HCT116 (cell line): ENCODE measurements at regions not wholly inside any gene's neighbourhood (a gene's known extent, or its start where the extent isn't known, plus 50 kb on each side); places are given as distances from the start of the nearest gene placed in this dataset.

Experiments
- ATAC-seq: fragments of 200-7000 bp; cut with Tn5 transposase; 2 replicates; pipeline ENCODE4 v1.9.1; 2020; ENCODE audit warnings: mild to moderate bottlenecking, moderate library complexity
- BruUV-seq: library from RNA; stranded (reverse); fragments of 400-500 nt; replicated peaks from 2 replicates; lab custom pipeline; 2021; lab: Mats Ljungman, UMichigan
- CTCF ChIA-PET: fragments of 300-600 bp; sonication (Branson Sonifier 250); formaldehyde crosslinking; loops from one replicate; lab custom pipeline; 2021; ENCODE audit warnings: antibody characterized with exemption; lab: Charles Lee
- POLR2A ChIA-PET: fragments of 300-600, 350-600 bp; sonication (Branson Sonifier 250); formaldehyde crosslinking; loops from one replicate; lab custom pipeline; 2021; ENCODE audit warnings: antibody characterized with exemption; lab: Charles Lee
- RAD21 ChIA-PET, 2 experiments: fragments of 300-600 bp; sonication (Branson Sonifier 250); formaldehyde crosslinking; loops; one replicate each; lab custom pipeline; 2023; ENCODE audit warnings: low total read pairs in 2 of 2; ENCODE audit not compliant: uncharacterized antibody in 2 of 2, unreplicated experiment in 2 of 2, low non-redundant PET in 1 of 2; lab: Charles Lee
- DNase-seq: peaks from one replicate; pipeline ENCODE4 v3.0.0-alpha.2; 2010; ENCODE audit warnings: low read depth, low spot score
- H2AFZ ChIP-seq: fragments of 200-600 bp; shearing (Covaris generic), sonication (generic); 2 replicates; pipeline ENCODE4 v1.6.1; 2017; ENCODE audit warnings: low read depth, mixed run types, mixed read lengths, antibody characterized with exemption, low read length; ENCODE audit not compliant: poor library complexity, severe bottlenecking
- H3K27ac ChIP-seq: 2 replicates; pipeline ENCODE4 v1.5.1; 2012; ENCODE audit warnings: low read depth, low read length
- H3K27me3 ChIP-seq: fragments of 200-600 bp; sonication (generic); 2 replicates; pipeline ENCODE4 v1.6.1; 2016; ENCODE audit warnings: mixed run types, low read length, mixed read lengths; ENCODE audit not compliant: insufficient read depth
- H3K36me3 ChIP-seq, 2 experiments: fragments of 200-500 bp in 1 of 2; fragments of 200-600 bp in 1 of 2; sonication (Bioruptor generic) in 1 of 2; sonication (generic) in 1 of 2; 2 replicates each; pipeline versions ENCODE4 v1.5.1 to v1.6.1; 2014 to 2016; ENCODE audit warnings: low read length in 2 of 2, inconsistent platforms in 1 of 2, mixed read lengths in 1 of 2, mixed run types in 1 of 2; ENCODE audit not compliant: insufficient read depth in 2 of 2, control insufficient read depth in 1 of 2
- H3K4me1 ChIP-seq, 2 experiments: fragments of 200-600 bp in 1 of 2; sonication (generic) in 1 of 2; 2 replicates each; pipeline versions ENCODE4 v1.5.1 to v1.6.1; 2012 to 2017; ENCODE audit warnings: low read length in 2 of 2, inconsistent platforms in 1 of 2, mild to moderate bottlenecking in 1 of 2, mixed read lengths in 1 of 2, mixed run types in 1 of 2, moderate library complexity in 1 of 2; ENCODE audit not compliant: insufficient read depth in 2 of 2, control insufficient read depth in 1 of 2
- H3K4me2 ChIP-seq: fragments of 200-600 bp; sonication (generic); 2 replicates; pipeline ENCODE4 v1.6.1; 2017; ENCODE audit warnings: mixed run types, low read length, mixed read lengths
- H3K4me3 ChIP-seq, 2 experiments: fragments of 200-600 bp in 1 of 2; sonication (generic) in 1 of 2; replicated peaks in 1 of 2; 2 replicates each; pipeline ENCODE4 v1.5.1; 2011 to 2016; ENCODE audit warnings: low read length in 2 of 2, control low read depth in 1 of 2, low read depth in 1 of 2, mild to moderate bottlenecking in 1 of 2, mixed read lengths in 1 of 2, mixed run types in 1 of 2
- H3K79me2 ChIP-seq: fragments of 200-600 bp; sonication (generic); 2 replicates; pipeline ENCODE4 v1.6.1; 2017; ENCODE audit warnings: mild to moderate bottlenecking, mixed run types, low read length, moderate library complexity, mixed read lengths; ENCODE audit not compliant: insufficient read depth
- H3K9ac ChIP-seq: fragments of 200-600 bp; sonication (generic); 2 replicates; pipeline ENCODE4 v1.6.1; 2016; ENCODE audit warnings: low read length, mixed read lengths
- H3K9me2 ChIP-seq: fragments of 200-600 bp; sonication (generic), shearing (Covaris generic); 2 replicates; pipeline ENCODE4 v1.6.1; 2017; ENCODE audit warnings: mixed run types, mild to moderate bottlenecking, moderate library complexity; ENCODE audit not compliant: insufficient read depth
- H3K9me3 ChIP-seq, 2 experiments: fragments of 200-500 bp in 1 of 2; fragments of 200-600 bp in 1 of 2; sonication (Bioruptor generic) in 1 of 2; sonication (generic) in 1 of 2; 2 replicates each; pipeline ENCODE4 v1.6.1; 2014 to 2017; ENCODE audit warnings: low read length in 2 of 2, mixed read lengths in 2 of 2, inconsistent platforms in 1 of 2, low read depth in 1 of 2, mild to moderate bottlenecking in 1 of 2, mixed run types in 1 of 2, moderate library complexity in 1 of 2; ENCODE audit not compliant: control insufficient read depth in 1 of 2, insufficient read depth in 1 of 2
- H4K20me1 ChIP-seq: fragments of 200-600 bp; sonication (generic), shearing (Covaris generic); 2 replicates; pipeline ENCODE4 v1.6.1; 2017; ENCODE audit warnings: mixed run types, mild to moderate bottlenecking, moderate library complexity; ENCODE audit not compliant: insufficient read depth
- EZH2phosphoT487 ChIP-seq: fragments of 200-600 bp; IDR thresholded peaks from 2 replicates; pipeline ENCODE4 v1.6.1; 2018; ENCODE audit warnings: antibody characterized with exemption, borderline replicate concordance
- JUND ChIP-seq: IDR thresholded peaks from 2 replicates; pipeline ENCODE4 v1.6.1; 2012
- POLR2A ChIP-seq: IDR thresholded peaks from 2 replicates; pipeline ENCODE4 v1.7.0; 2011; ENCODE audit warnings: borderline replicate concordance; ENCODE audit not compliant: insufficient read depth, insufficient read length; ENCODE audit errors: extremely low read depth
- SP1 ChIP-seq: IDR thresholded peaks from 2 replicates; pipeline ENCODE4 v1.6.1; 2012; ENCODE audit warnings: low read depth
- YY1 ChIP-seq: IDR thresholded peaks from 2 replicates; pipeline ENCODE4 v1.6.1; 2011; ENCODE audit warnings: low read length, low read depth, moderate library complexity, mild to moderate bottlenecking; ENCODE audit not compliant: insufficient replicate concordance; ENCODE audit errors: extremely low read depth
- intact Hi-C: fragments of 100-400 bp; cut with micrococcal nuclease; formaldehyde crosslinking; loops from 2 replicates; pipeline ENCODE4 v1.10.0; 2022

- no peak for TF ChIP-seq EZH2phosphoT487
- no peak for TF ChIP-seq SP1
- H3K4me3 ChIP-seq, result no peak overlapping the region
- no peaks in the 10 kb centered on the region; a peak in 1 of 4 replicates for H3K9me3 ChIP-seq
- no peak for ATAC-seq
- H4K20me1 ChIP-seq, result no peaks in the 10 kb centered on the region
- ChIA-PET CTCF (no interaction called here), RAD21 (no interaction called here), POLR2A (no interaction called here)
- H3K79me2 ChIP-seq, result no peaks in the 10 kb centered on the region
- no peak overlapping the region for H3K27ac ChIP-seq
- H2AFZ ChIP-seq, result no peak overlapping the region
- no peaks in the 10 kb centered on the region for H3K9me2 ChIP-seq
- BruUV-seq, result no TSS peak
- intact Hi-C loops, result no loop called here
- DNase-seq, result no peak
- H3K27me3 ChIP-seq, result no peaks in the 10 kb centered on the region
- H3K36me3 ChIP-seq, result no peaks in the 10 kb centered on the region
- H3K4me1 ChIP-seq, result no peaks in the 10 kb centered on the region
- H3K9ac ChIP-seq, result no peak overlapping the region
- H3K4me2 ChIP-seq, result no peak overlapping the region
Observed at GRCh38 chr2:186276909-186277308, 209.2 kb upstream of the ZC3H15 start.

- no peak for ATAC-seq
Observed at GRCh38 chr2:186281726-186282125, 204.3 kb upstream of the ZC3H15 start.

More at GRCh38 chr2:186281726-186282125, 204.3 kb upstream of the ZC3H15 start:
- intact Hi-C loops, result no loop called here
- no peaks in the 10 kb centered on the region for H4K20me1 ChIP-seq
- H3K36me3 ChIP-seq, result no peaks in the 10 kb centered on the region
- H3K9ac ChIP-seq, result no peak overlapping the region
- H3K79me2 ChIP-seq, result no peaks in the 10 kb centered on the region
- no peak overlapping the region for H3K4me3 ChIP-seq
- no peaks in the 10 kb centered on the region for H3K4me1 ChIP-seq
- no peak for DNase-seq
- no peak overlapping the region for H3K27ac ChIP-seq
- no peak overlapping the region for H3K4me2 ChIP-seq
- no peaks in the 10 kb centered on the region for H3K9me3 ChIP-seq
- H2AFZ ChIP-seq, result no peak overlapping the region
- no peaks in the 10 kb centered on the region for H3K9me2 ChIP-seq
- ChIA-PET POLR2A (no interaction called here), CTCF (no interaction called here), RAD21 (no interaction called here)
- no TSS peak for BruUV-seq
- TF ChIP-seq YY1, result no peak
- no peak for TF ChIP-seq JUND
- TF ChIP-seq POLR2A, result no peak
- H3K27me3 ChIP-seq, result no peaks in the 10 kb centered on the region
